Umbilical cord (tissue), 1 donor: ENCODE measurements at regions not wholly inside any gene's neighbourhood (a gene's known extent, or its start where the extent isn't known, plus 50 kb on each side); places are given as distances from the start of the nearest gene placed in this dataset.

Source experiments
- DNase-seq: peaks from one replicate; pipeline ENCODE4 v3.0.0-alpha.2; 2015; ENCODE audit warnings: low spot score

- no peak for DNase-seq
Measured at GRCh38 chr18:44630118-44630517, 50.6 kb upstream of the SETBP1 start.
